ENCODE measurements at regions not wholly inside any gene's neighbourhood (a gene's known extent, or its start where the extent isn't known, plus 50 kb on each side); places are given as distances from the start of the nearest gene placed in this dataset.
"Not testable (repeated sequence)": the region's sequence is repeated elsewhere in the genome, so short reads cannot be mapped to it uniquely, and the experiment has no call there.

- Mint-ChIP-seq H3K4me3 (no peak overlapping the region), H3K27ac (no peak overlapping the region), H3K9me3 (no peaks in the 10 kb centered on the region), H3K27me3 (no peaks in the 10 kb centered on the region), H3K4me1 (no peaks in the 10 kb centered on the region), H3K36me3 (ENCODE audit: low read depth) (no peaks in the 10 kb centered on the region)
- POLR2A ChIA-PET, result no interaction called here
- CTCF ChIA-PET, result no interaction called here
- DNase-seq, result no peak
These were observed 1295.6 kb upstream of the CITED2 start for GRCh38 chr6:140670021-140670420.

- H3K36me3 Mint-ChIP-seq (ENCODE audit: low read depth), result no peaks in the 10 kb centered on the region
- no peak for DNase-seq
- ChIA-PET POLR2A (no interaction called here), CTCF (no interaction called here)
- H3K4me3 Mint-ChIP-seq, result no peak overlapping the region
- H3K27me3 Mint-ChIP-seq, result no peaks in the 10 kb centered on the region
- no peaks in the 10 kb centered on the region for H3K9me3 Mint-ChIP-seq
- no peak overlapping the region for H3K27ac Mint-ChIP-seq
- H3K4me1 Mint-ChIP-seq, result no peaks in the 10 kb centered on the region
These were observed 1294.9 kb upstream of the CITED2 start for GRCh38 chr6:140669321-140669720.

- Mint-ChIP-seq H3K4me3 (no peak overlapping the region), H3K4me1 (no peaks in the 10 kb centered on the region), H3K27ac (no peak overlapping the region), H3K27me3 (no peaks in the 10 kb centered on the region), H3K9me3 (no peaks in the 10 kb centered on the region), H3K36me3 (ENCODE audit: low read depth) (no peaks in the 10 kb centered on the region)
- POLR2A ChIA-PET, result no interaction called here
- DNase-seq, result no peak
- CTCF ChIA-PET, result no interaction called here
These were observed 1289.3 kb upstream of the CITED2 start for GRCh38 chr6:140663772-140664171.

- Mint-ChIP-seq H3K4me1 (no peaks in the 10 kb centered on the region), H3K27ac (no peak overlapping the region)
- CTCF ChIA-PET, result no interaction called here
These were observed 1288.6 kb upstream of the CITED2 start for GRCh38 chr6:140663094-140663493.

GRCh38 chr6:140661691-140662090 lies 1287.2 kb upstream of the CITED2 start:
- Mint-ChIP-seq H3K4me3 (no peak overlapping the region), H3K27ac (no peak overlapping the region), H3K9me3 (no peaks in the 10 kb centered on the region), H3K4me1 (no peaks in the 10 kb centered on the region), H3K27me3 (no peaks in the 10 kb centered on the region), H3K36me3 (ENCODE audit: low read depth) (no peaks in the 10 kb centered on the region)
- no peak for DNase-seq
- POLR2A ChIA-PET, result no interaction called here
- CTCF ChIA-PET, result no interaction called here

More at GRCh38 chr6:140663094-140663493, 1288.6 kb upstream of the CITED2 start:
- no peak overlapping the region for H3K4me3 Mint-ChIP-seq
- no peaks in the 10 kb centered on the region for H3K36me3 Mint-ChIP-seq (ENCODE audit: low read depth)
- DNase-seq, result no peak
- H3K27me3 Mint-ChIP-seq, result no peaks in the 10 kb centered on the region
- POLR2A ChIA-PET, result no interaction called here
- no peaks in the 10 kb centered on the region for H3K9me3 Mint-ChIP-seq

GRCh38 chr6:140660295-140660694 lies 1285.8 kb upstream of the CITED2 start:
- ChIA-PET CTCF (no interaction called here), POLR2A (no interaction called here)
- H3K27me3 Mint-ChIP-seq, result no peaks in the 10 kb centered on the region

GRCh38 chr6:140653972-140654371 lies 1279.5 kb upstream of the CITED2 start:
- DNase-seq, result no peak
- H3K36me3 Mint-ChIP-seq (ENCODE audit: low read depth), result no peaks in the 10 kb centered on the region
- no peak overlapping the region for H3K4me3 Mint-ChIP-seq
- H3K9me3 Mint-ChIP-seq, result no peaks in the 10 kb centered on the region
- H3K27ac Mint-ChIP-seq, result no peak overlapping the region
- no peaks in the 10 kb centered on the region for H3K4me1 Mint-ChIP-seq
- POLR2A ChIA-PET, result no interaction called here
- peaks cover 2% of the 10 kb centered on the region for H3K27me3 Mint-ChIP-seq
- CTCF ChIA-PET, result no interaction called here

More at GRCh38 chr6:140660295-140660694, 1285.8 kb upstream of the CITED2 start:
- Mint-ChIP-seq H3K27ac (no peak overlapping the region), H3K4me1 (no peaks in the 10 kb centered on the region), H3K4me3 (no peak overlapping the region), H3K9me3 (no peaks in the 10 kb centered on the region), H3K36me3 (ENCODE audit: low read depth) (no peaks in the 10 kb centered on the region)
- no peak for DNase-seq

- POLR2A ChIA-PET, result no interaction called here
- no peak overlapping the region for H3K4me3 Mint-ChIP-seq
- CTCF ChIA-PET, result no interaction called here
- no peak overlapping the region for H3K27ac Mint-ChIP-seq
- peaks cover 2% of the 10 kb centered on the region for H3K27me3 Mint-ChIP-seq
- no peaks in the 10 kb centered on the region for H3K36me3 Mint-ChIP-seq (ENCODE audit: low read depth)
- no peaks in the 10 kb centered on the region for H3K9me3 Mint-ChIP-seq
- H3K4me1 Mint-ChIP-seq, result no peaks in the 10 kb centered on the region
- DNase-seq, result no peak
These were observed 1279.1 kb upstream of the CITED2 start for GRCh38 chr6:140653506-140653905.

GRCh38 chr6:140649502-140649901 lies 1275.1 kb upstream of the CITED2 start:
- H3K4me1 Mint-ChIP-seq; H3K27me3 Mint-ChIP-seq; H3K4me3 Mint-ChIP-seq; POLR2A ChIA-PET; H3K27ac Mint-ChIP-seq; DNase-seq; H3K36me3 Mint-ChIP-seq (ENCODE audit: low read depth); CTCF ChIA-PET: not testable (repeated sequence)
- peaks cover 18% of the 10 kb centered on the region for H3K9me3 Mint-ChIP-seq

- CTCF ChIA-PET; POLR2A ChIA-PET; H3K4me3 Mint-ChIP-seq; H3K4me1 Mint-ChIP-seq; H3K36me3 Mint-ChIP-seq (ENCODE audit: low read depth); DNase-seq; H3K27me3 Mint-ChIP-seq; H3K27ac Mint-ChIP-seq: not testable (repeated sequence)
- H3K9me3 Mint-ChIP-seq, result peaks cover 21% of the 10 kb centered on the region
These were observed 1272.9 kb upstream of the CITED2 start for GRCh38 chr6:140647322-140647721.

GRCh38 chr6:140644017-140644416 lies 1269.6 kb upstream of the CITED2 start:
- H3K9me3 Mint-ChIP-seq, result peaks cover 21% of the 10 kb centered on the region
- no peaks in the 10 kb centered on the region for H3K4me1 Mint-ChIP-seq
- no peaks in the 10 kb centered on the region for H3K36me3 Mint-ChIP-seq (ENCODE audit: low read depth)
- DNase-seq, result no peak
- no peak overlapping the region for H3K27ac Mint-ChIP-seq
- no peak overlapping the region for H3K4me3 Mint-ChIP-seq
- no peaks in the 10 kb centered on the region for H3K27me3 Mint-ChIP-seq
- POLR2A ChIA-PET, result no interaction called here
- CTCF ChIA-PET, result no interaction called here

GRCh38 chr6:140641412-140641811 lies 1267.0 kb upstream of the CITED2 start:
- Mint-ChIP-seq H3K36me3 (ENCODE audit: low read depth) (no peaks in the 10 kb centered on the region), H3K27me3 (no peaks in the 10 kb centered on the region), H3K4me1 (no peaks in the 10 kb centered on the region), H3K9me3 (peaks cover 10% of the 10 kb centered on the region), H3K27ac (no peak overlapping the region), H3K4me3 (no peak overlapping the region)
- no peak for DNase-seq
- CTCF ChIA-PET, result no interaction called here
- POLR2A ChIA-PET, result no interaction called here

- Mint-ChIP-seq H3K27me3 (no peaks in the 10 kb centered on the region), H3K9me3 (no peaks in the 10 kb centered on the region), H3K4me3 (no peak overlapping the region), H3K4me1 (no peaks in the 10 kb centered on the region), H3K27ac (no peak overlapping the region), H3K36me3 (ENCODE audit: low read depth) (no peaks in the 10 kb centered on the region)
- no peak for DNase-seq
- ChIA-PET CTCF (interaction anchor here (0.6 kb wide), 1 partner anchor 124 kb away, joined by 4 read pairs; no protein-coding TSS in a partner anchor), POLR2A (no interaction called here)
These were observed 1262.5 kb upstream of the CITED2 start for GRCh38 chr6:140636908-140637402.

GRCh38 chr6:140636271-140636907 lies 1261.9 kb upstream of the CITED2 start:
- DNase-seq, result no peak
- no peaks in the 10 kb centered on the region for H3K36me3 Mint-ChIP-seq (ENCODE audit: low read depth)
- H3K9me3 Mint-ChIP-seq, result no peaks in the 10 kb centered on the region
- H3K27me3 Mint-ChIP-seq, result no peaks in the 10 kb centered on the region
- POLR2A ChIA-PET, result no interaction called here
- CTCF ChIA-PET, result interaction anchor here (0.6 kb wide), 1 partner anchor 124 kb away, joined by 4 read pairs; no protein-coding TSS in a partner anchor
- H3K27ac Mint-ChIP-seq, result no peak overlapping the region
- no peak overlapping the region for H3K4me3 Mint-ChIP-seq
- H3K4me1 Mint-ChIP-seq, result no peaks in the 10 kb centered on the region

Data from activated CD4-positive, alpha-beta T cell treated with anti-CD3 and anti-CD28 coated beads, Interleukin-2, amount 10 ng/mL, durations not matched to agents 7 days and 5 days (primary cell).